GM23248 (cell line): ENCODE measurements at regions not wholly inside any gene's neighbourhood (a gene's known extent, or its start where the extent isn't known, plus 50 kb on each side); places are given as distances from the start of the nearest gene placed in this dataset.

Experiments used
- EZH2 ChIP-seq: fragments of 200-600 bp; sonication (generic); IDR thresholded peaks from 2 replicates; pipeline ENCODE4 v1.6.1; 2018; ENCODE audit warnings: antibody characterized with exemption, mild to moderate bottlenecking; ENCODE audit not compliant: insufficient read depth, poor library complexity, severe bottlenecking
- EZH2phosphoT487 ChIP-seq: fragments of 200-600 bp; sonication (generic); IDR thresholded peaks from 2 replicates; pipeline ENCODE4 v1.6.1; 2018; ENCODE audit warnings: antibody characterized with exemption, moderate library complexity, mild to moderate bottlenecking, low read depth; ENCODE audit not compliant: insufficient read depth

GRCh38 chrX:129318375-129318774 lies 204.9 kb downstream of the SMARCA1 start:
- no peak for TF ChIP-seq EZH2
- TF ChIP-seq EZH2phosphoT487, result no peak
